ENCODE measurements at regions not wholly inside any gene's neighbourhood (a gene's known extent, or its start where the extent isn't known, plus 50 kb on each side); places are given as distances from the start of the nearest gene placed in this dataset.

DNA sequence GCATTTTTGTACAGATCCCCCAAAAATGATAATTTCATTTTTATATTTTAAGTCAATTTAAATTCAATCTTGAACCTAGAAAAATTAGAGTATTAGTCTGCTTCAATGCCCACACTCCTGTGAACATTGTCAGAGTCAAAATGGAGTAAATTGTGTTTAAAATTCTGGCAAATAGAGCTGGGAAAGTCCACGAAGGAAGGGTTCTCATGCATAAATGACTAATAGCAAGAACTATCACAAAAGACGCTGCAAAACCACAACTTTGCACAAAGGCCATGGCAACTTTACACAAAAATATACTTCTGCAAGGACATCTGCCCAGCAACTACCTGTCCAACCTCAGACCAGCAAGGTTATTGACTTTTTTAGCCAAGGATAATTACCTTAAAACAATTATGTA is 203.2 kb upstream of the SMLR1 start:
- peaks cover 3% of the 10 kb centered on the region; the same call in 1 of the 2 replicates for H3K9me3 ChIP-seq (ENCODE audit: control insufficient read depth, insufficient read depth, low read depth, low read length)
- TF ChIP-seq POLR2AphosphoS5 (IDR thresholded peaks at IDR 0.05; ENCODE audit: low read depth, low read length) (no peak), SIN3A (IDR thresholded peaks at IDR 0.05; ENCODE audit: borderline replicate concordance, insufficient read depth, low read depth, low read length) (no peak), TCF7L2 (IDR thresholded peaks at IDR 0.05; ENCODE audit: low read depth, low read length) (no peak)
- TF ChIP-seq, protein P1, sequence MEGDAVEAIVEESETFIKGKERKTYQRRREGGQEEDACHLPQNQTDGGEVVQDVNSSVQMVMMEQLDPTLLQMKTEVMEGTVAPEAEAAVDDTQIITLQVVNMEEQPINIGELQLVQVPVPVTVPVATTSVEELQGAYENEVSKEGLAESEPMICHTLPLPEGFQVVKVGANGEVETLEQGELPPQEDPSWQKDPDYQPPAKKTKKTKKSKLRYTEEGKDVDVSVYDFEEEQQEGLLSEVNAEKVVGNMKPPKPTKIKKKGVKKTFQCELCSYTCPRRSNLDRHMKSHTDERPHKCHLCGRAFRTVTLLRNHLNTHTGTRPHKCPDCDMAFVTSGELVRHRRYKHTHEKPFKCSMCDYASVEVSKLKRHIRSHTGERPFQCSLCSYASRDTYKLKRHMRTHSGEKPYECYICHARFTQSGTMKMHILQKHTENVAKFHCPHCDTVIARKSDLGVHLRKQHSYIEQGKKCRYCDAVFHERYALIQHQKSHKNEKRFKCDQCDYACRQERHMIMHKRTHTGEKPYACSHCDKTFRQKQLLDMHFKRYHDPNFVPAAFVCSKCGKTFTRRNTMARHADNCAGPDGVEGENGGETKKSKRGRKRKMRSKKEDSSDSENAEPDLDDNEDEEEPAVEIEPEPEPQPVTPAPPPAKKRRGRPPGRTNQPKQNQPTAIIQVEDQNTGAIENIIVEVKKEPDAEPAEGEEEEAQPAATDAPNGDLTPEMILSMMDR (IDR thresholded peaks at IDR 0.05) = no peak
- TF ChIP-seq, protein P2, sequence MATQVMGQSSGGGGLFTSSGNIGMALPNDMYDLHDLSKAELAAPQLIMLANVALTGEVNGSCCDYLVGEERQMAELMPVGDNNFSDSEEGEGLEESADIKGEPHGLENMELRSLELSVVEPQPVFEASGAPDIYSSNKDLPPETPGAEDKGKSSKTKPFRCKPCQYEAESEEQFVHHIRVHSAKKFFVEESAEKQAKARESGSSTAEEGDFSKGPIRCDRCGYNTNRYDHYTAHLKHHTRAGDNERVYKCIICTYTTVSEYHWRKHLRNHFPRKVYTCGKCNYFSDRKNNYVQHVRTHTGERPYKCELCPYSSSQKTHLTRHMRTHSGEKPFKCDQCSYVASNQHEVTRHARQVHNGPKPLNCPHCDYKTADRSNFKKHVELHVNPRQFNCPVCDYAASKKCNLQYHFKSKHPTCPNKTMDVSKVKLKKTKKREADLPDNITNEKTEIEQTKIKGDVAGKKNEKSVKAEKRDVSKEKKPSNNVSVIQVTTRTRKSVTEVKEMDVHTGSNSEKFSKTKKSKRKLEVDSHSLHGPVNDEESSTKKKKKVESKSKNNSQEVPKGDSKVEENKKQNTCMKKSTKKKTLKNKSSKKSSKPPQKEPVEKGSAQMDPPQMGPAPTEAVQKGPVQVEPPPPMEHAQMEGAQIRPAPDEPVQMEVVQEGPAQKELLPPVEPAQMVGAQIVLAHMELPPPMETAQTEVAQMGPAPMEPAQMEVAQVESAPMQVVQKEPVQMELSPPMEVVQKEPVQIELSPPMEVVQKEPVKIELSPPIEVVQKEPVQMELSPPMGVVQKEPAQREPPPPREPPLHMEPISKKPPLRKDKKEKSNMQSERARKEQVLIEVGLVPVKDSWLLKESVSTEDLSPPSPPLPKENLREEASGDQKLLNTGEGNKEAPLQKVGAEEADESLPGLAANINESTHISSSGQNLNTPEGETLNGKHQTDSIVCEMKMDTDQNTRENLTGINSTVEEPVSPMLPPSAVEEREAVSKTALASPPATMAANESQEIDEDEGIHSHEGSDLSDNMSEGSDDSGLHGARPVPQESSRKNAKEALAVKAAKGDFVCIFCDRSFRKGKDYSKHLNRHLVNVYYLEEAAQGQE (IDR thresholded peaks at IDR 0.05; ENCODE audit: insufficient read depth in 1 of 2, low read depth in 2 of 2, low read length in 1 of 2) = no peak
- H3K4me3 ChIP-seq (ENCODE audit: low read depth in 2 of 2, low read length in 2 of 2) = no peak overlapping the region
- ATAC-seq (no peak), DNase-seq (ENCODE audit: low read depth, low spot score) (no peak)
- no peaks in the 10 kb centered on the region for H3K36me3 ChIP-seq (ENCODE audit: control insufficient read depth, insufficient read depth, low read length)
- ChIA-PET CTCF (no interaction called here), POLR2A (no interaction called here)
- intact Hi-C loops (cut with micrococcal nuclease; ENCODE audit: unreplicated experiment) = no loop called here
- no peaks in the 10 kb centered on the region for H3K27me3 ChIP-seq (ENCODE audit: control insufficient read depth, insufficient read depth, low read length)
- no peaks in the 10 kb centered on the region for H3K4me1 ChIP-seq (ENCODE audit: control insufficient read depth, insufficient read depth, low read length)
- in situ Hi-C loops (cut with HindIII; ENCODE audit: low pct_unique_long_range_greater_than_20kb, low sequenced_read_pairs) = no loop called here
- BruUV-seq (replicated peaks) = no TSS peak
- H3K27ac ChIP-seq (ENCODE audit: low read length) = no peak overlapping the region

DNA sequence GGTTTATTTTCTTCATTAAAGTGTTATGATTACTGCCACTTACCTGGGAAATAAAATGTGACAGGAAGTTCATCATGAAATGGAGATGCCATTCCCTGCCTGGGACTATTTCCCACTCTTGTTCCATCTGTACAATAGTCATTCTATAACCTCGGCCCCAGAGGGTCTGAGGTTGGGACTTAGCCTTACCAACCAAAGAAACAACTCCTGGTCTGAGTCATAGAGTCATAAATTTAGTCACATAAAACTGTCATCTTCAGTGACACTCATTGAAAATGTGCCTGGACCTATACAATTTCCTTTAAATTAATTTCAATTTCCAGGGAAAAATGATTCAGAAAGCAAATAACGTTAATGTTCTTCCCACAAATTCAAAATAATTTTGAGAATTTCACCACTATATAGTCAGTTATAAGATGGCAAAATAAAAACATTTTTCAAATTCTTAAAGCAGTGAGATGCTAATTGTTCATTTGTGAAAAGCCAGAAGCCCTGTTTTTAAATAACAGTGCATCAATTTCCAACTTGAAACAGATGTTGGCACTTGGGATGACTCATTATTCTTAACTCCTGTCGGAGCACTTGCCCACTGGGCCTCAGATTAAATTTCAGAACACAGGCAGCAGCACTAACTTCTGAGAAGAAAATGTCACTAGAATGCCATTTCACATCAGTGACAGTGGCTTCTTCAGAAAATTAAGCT is 201.2 kb upstream of the SMLR1 start:
- no peak overlapping the region for H3K27ac ChIP-seq (ENCODE audit: low read length)
- POLR2A ChIA-PET = no interaction called here

More for the DNA sequence above, 201.2 kb upstream of the SMLR1 start:
- BruUV-seq (replicated peaks) = no TSS peak
- ATAC-seq (no peak), DNase-seq (ENCODE audit: low read depth, low spot score) (no peak)
- Histone ChIP-seq H3K4me1 (ENCODE audit: control insufficient read depth, insufficient read depth, low read length) (no peaks in the 10 kb centered on the region), H3K9me3 (ENCODE audit: control insufficient read depth, insufficient read depth, low read depth, low read length) (peaks cover 3% of the 10 kb centered on the region; the same call in 1 of the 2 replicates), H3K27me3 (ENCODE audit: control insufficient read depth, insufficient read depth, low read length) (no peaks in the 10 kb centered on the region), H3K36me3 (ENCODE audit: control insufficient read depth, insufficient read depth, low read length) (no peaks in the 10 kb centered on the region), H3K4me3 (ENCODE audit: low read depth in 2 of 2, low read length in 2 of 2) (no peak overlapping the region)
- CTCF ChIA-PET = no interaction called here
- intact Hi-C loops (cut with micrococcal nuclease; ENCODE audit: unreplicated experiment) (no loop called here), in situ Hi-C loops (cut with HindIII; ENCODE audit: low pct_unique_long_range_greater_than_20kb, low sequenced_read_pairs) (no loop called here)
- TF ChIP-seq TCF7L2 (IDR thresholded peaks at IDR 0.05; ENCODE audit: low read depth, low read length) (no peak), SIN3A (IDR thresholded peaks at IDR 0.05; ENCODE audit: borderline replicate concordance, insufficient read depth, low read depth, low read length) (no peak), POLR2AphosphoS5 (IDR thresholded peaks at IDR 0.05; ENCODE audit: low read depth, low read length) (no peak)
- TF ChIP-seq, protein P2 (IDR thresholded peaks at IDR 0.05; ENCODE audit: insufficient read depth in 1 of 2, low read depth in 2 of 2, low read length in 1 of 2) = no peak
- TF ChIP-seq, protein P1 (IDR thresholded peaks at IDR 0.05) = no peak
